Hepatic stellate cell (primary cell): ENCODE measurements at regions not wholly inside any gene's neighbourhood (a gene's known extent, or its start where the extent isn't known, plus 50 kb on each side); places are given as distances from the start of the nearest gene placed in this dataset.

Source experiments
- DNase-seq: peaks from one replicate; pipeline ENCODE4 v3.0.0; 2011; ENCODE audit warnings: low spot score

- DNase-seq = no peak
Observed at GRCh38 chr16:56140645-56141044, 50.6 kb upstream of the GNAO1 start.

- no peak for DNase-seq
Observed at GRCh38 chr16:56137269-56137668, 54.0 kb upstream of the GNAO1 start.

GRCh38 chr16:56136256-56136655, 55.0 kb upstream of the GNAO1 start:
- no peak for DNase-seq

DNA sequence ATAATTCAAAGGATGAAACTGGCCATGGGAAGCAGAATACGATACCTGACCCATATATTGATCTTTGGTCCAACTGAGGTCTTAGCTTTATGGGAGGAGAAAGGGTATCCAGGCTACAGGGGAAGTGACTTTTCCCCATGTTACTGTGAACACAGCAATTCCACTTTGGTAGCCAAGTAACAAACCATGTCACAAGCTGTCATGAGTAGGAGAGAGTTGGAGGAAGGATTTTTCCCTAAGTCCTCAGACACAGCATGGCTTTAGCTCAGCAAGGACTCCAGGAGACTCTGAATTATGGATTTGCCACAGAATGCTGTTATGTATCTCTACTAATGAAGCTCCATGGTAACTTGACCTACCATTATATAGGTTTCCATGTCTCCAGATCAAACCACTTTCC, 56.5 kb upstream of the GNAO1 start:
- no peak for DNase-seq

- DNase-seq = no peak
Observed at GRCh38 chr16:56125922-56126321, 65.4 kb upstream of the GNAO1 start.

- no peak for DNase-seq
Observed at GRCh38 chr16:56122251-56122650, 69.0 kb upstream of the GNAO1 start.

- DNase-seq = no peak
Observed at GRCh38 chr16:56121156-56121500, 70.2 kb upstream of the GNAO1 start.

GRCh38 chr16:56120447-56121155, 70.7 kb upstream of the GNAO1 start:
- no peak for DNase-seq

GRCh38 chr16:56119133-56119532, 72.2 kb upstream of the GNAO1 start:
- DNase-seq = no peak

DNA sequence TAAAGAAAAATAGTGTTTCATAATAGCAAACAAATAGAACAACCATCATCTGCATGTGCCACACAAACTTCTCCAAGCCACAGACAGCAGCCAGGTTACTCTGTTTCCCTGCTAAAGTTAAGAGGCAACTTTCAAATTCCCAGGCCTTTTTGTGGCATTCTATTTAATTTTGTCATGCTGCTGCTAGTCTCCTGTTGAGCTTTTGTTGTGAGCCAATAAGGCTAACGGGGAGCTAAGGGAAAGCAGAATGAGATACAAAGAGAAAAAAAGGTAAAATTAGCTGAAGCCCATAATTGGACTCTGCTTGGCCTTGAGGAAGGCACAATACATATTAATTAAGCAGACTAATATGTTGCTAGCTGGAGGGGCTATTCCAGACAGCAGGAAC, 74.7 kb upstream of the GNAO1 start:
- no peak for DNase-seq

GRCh38 chr16:56115817-56116576, 75.3 kb upstream of the GNAO1 start:
- no peak for DNase-seq

DNA sequence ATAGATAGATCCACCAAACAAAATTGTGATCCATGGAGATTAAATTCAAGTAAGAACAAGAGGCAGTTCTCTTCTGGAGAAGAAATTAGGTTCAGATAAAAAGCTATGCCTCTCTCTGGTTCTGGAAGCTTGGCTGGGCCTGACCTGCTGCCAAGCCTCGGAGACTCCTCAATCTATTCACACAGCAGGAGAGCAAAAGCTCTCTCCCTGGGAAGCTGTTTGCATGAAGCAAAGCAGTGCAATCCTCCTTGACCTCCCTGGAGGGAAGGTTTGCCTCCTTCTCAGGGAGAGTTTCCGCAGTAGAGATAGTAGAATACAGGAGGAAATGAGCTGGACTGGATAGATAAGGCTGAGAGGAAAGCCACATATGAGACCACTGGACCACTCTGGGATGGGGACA, 78.1 kb upstream of the GNAO1 start:
- DNase-seq = no peak

GRCh38 chr16:56111100-56111499, 80.2 kb upstream of the GNAO1 start:
- DNase-seq = no peak

DNA sequence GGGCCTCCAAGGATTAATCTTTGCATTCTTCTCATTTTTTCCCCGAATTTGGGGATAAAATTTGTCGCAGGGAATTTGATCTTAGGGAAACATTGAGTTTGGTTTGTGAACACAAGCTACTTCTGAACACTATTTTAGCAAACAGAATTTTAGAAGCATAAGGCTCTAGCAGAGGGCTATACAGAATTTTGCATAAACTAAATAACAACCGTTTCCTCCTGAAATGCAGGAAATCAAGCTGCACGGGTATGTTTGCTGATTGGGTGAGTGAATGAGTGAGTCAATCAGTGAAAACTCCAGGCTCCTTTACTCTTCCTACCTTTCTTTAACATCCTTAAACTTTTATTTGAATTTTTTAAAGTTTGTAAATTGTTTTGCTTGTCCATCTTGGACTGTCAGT, 81.3 kb upstream of the GNAO1 start:
- no peak for DNase-seq

- DNase-seq = no peak
Observed at GRCh38 chr16:56109205-56109604, 82.1 kb upstream of the GNAO1 start.

- no peak for DNase-seq
Observed at GRCh38 chr16:56108724-56109123, 82.6 kb upstream of the GNAO1 start.

GRCh38 chr16:56108056-56108471, 83.2 kb upstream of the GNAO1 start:
- DNase-seq = no peak

DNA sequence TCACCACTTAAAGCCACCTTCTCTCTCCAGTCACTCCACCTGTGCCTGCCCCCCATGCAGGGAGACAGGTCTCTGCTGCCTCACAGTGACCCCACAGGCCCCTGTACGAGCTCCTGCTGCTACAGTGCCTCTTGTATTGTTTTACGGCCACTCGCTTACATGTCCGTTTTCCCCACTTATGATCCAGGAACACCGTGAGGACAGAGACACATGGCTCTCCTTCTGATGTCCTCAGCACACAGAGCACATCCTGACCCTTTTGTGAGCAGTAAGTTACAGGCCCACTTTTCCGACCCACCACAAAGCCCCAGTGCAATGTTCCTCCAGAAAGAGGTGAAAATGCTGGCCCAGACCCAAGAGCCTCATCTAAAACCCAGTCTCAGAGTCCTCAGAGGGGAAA, 84.8 kb upstream of the GNAO1 start:
- no peak for DNase-seq

GRCh38 chr16:56102906-56103305, 88.4 kb upstream of the GNAO1 start:
- no peak for DNase-seq

DNA sequence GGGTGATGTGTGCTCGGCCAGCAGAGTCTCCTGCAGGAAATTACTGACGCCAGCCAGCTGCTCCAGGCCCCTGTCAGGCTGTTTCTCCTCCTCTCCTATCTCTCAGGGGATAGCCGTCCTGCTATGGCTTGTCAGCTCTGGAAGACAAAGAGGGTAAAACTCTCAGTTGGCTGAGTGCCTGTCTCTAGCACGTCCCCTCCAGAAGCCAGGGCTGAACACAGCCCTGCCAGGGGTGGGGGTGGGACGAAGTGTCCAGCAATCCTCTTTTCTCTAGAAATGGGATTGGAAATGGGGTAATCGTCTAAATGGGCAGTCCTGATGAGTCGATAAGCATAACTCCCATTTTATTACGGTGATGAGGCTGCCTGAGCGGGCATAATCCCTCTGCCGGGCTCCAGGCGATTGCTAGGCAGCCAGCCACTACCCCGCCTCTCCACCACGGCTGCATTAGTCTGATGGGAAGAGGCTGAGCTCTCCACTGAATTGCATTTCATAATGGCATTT, 89.1 kb upstream of the GNAO1 start:
- DNase-seq = no peak

DNA sequence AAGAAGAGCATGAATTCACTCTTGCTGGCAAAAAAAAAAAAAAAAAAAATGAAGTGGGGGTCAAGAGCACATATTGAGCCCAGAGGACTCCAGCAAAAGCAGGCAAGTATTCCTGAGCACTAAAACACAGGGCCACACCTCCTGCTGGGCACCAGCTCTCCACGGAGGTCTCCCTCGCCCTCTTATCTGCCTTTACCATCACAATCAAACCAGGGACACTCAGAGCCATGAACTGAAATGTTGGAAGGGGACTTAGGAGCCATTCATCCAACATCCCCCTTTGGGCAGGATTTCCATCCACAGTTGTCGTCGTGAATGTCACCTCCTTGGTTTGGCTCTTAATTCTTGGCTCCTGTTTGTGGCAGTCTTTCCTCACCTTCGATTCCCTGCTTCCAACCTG, 89.8 kb upstream of the GNAO1 start:
- no peak for DNase-seq

DNA sequence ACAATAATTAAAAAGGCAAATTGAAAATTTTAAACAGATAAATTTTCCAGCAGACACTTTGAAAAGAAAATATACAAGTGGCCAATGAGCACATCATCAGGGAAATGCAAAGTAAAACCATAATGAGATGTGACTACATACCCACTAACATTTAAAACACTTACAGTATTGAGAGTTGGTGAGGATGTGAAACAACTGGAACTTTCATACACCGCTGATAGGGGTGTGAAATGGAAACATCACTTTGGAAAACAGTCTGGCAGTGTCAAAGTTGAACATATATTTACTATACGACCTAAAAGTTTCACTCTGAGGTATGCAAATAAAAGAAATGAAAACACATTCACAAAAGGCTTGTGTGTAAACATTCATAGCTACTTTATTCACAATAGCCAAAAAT, 94.0 kb upstream of the GNAO1 start:
- DNase-seq = no peak

DNA sequence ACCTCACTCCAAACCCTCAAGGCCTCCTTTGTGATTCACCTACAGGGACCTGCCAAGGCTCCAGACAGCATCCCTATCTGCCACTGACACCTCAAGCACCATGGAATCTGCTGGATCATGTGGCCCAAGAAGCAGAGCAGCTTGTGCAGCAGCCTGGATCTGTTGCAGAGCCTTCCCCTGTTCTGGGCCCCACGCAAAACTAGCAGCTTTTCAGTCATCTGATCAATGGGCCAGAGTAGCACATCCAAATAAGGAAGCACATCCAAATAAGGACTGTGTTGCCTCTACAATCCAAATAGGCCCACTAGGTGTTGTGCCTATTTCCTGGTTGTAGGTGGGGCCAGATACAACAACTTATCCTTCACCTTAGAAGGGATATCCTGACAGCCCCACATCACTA, 97.1 kb upstream of the GNAO1 start:
- no peak for DNase-seq

- DNase-seq = no peak
Observed at GRCh38 chr16:56093055-56093454, 98.2 kb upstream of the GNAO1 start.
